SU-DHL-6 (cell line): ENCODE measurements at regions not wholly inside any gene's neighbourhood (a gene's known extent, or its start where the extent isn't known, plus 50 kb on each side); places are given as distances from the start of the nearest gene placed in this dataset.

Source experiments
- H2AFZ ChIP-seq: fragments of 200-600 bp; sonication (generic); 2 replicates; pipeline ENCODE4 v1.6.1; 2014; ENCODE audit warnings: low read depth, mild to moderate bottlenecking, moderate library complexity, mixed read lengths, antibody characterized with exemption, low read length; ENCODE audit not compliant: severe bottlenecking
- H3F3A ChIP-seq: fragments of 200-600 bp; shearing (Covaris generic); 2 replicates; pipeline ENCODE4 v1.6.0; 2016; ENCODE audit warnings: antibody characterized with exemption, mild to moderate bottlenecking; ENCODE audit not compliant: insufficient read depth
- H3K27ac ChIP-seq: fragments of 200-600 bp; sonication (generic); 2 replicates; pipeline ENCODE4 v1.5.1; 2016; ENCODE audit warnings: low read depth, mild to moderate bottlenecking, low read length, moderate library complexity, mixed read lengths
- H3K27me3 ChIP-seq: fragments of 200-600 bp; sonication (generic), shearing (Covaris generic); 2 replicates; pipeline ENCODE4 v1.6.0; 2014; ENCODE audit warnings: mild to moderate bottlenecking, low read length
- H3K36me3 ChIP-seq: fragments of 200-600 bp; sonication (generic); 2 replicates; pipeline ENCODE4 v1.6.1; 2014; ENCODE audit warnings: mild to moderate bottlenecking, low read length, mixed read lengths
- H3K4me2 ChIP-seq: fragments of 300-600, 200-600 bp; shearing (Covaris generic), sonication (generic); 2 replicates; pipeline ENCODE4 v1.6.0; 2014; ENCODE audit warnings: low read length, low read depth, mild to moderate bottlenecking; ENCODE audit not compliant: poor library complexity, severe bottlenecking
- H3K4me3 ChIP-seq: fragments of 200-600 bp; sonication (generic); 2 replicates; pipeline ENCODE4 v1.5.1; 2014; ENCODE audit warnings: antibody characterized with exemption, low read length, mild to moderate bottlenecking, mixed read lengths; ENCODE audit not compliant: insufficient read depth, poor library complexity, severe bottlenecking
- H3K79me2 ChIP-seq: fragments of 200-600 bp; sonication (generic); 2 replicates; pipeline ENCODE4 v1.6.1; 2014; ENCODE audit warnings: mild to moderate bottlenecking, low read length, moderate library complexity; ENCODE audit not compliant: insufficient read depth
- H3K9ac ChIP-seq: fragments of 200-600 bp; sonication (generic); 2 replicates; pipeline ENCODE4 v1.7.0; 2014; ENCODE audit warnings: mild to moderate bottlenecking, low read length
- H3K9me2 ChIP-seq: fragments of 200-600 bp; sonication (generic); replicated peaks from 2 replicates; pipeline ENCODE4 v1.6.1; 2014; ENCODE audit warnings: low read length; ENCODE audit not compliant: insufficient read depth
- H3K9me3 ChIP-seq: fragments of 200-600 bp; sonication (generic); 2 replicates; pipeline ENCODE4 v1.6.1; 2014; ENCODE audit warnings: low read length, mixed read lengths; ENCODE audit not compliant: insufficient read depth
- H4K20me1 ChIP-seq: fragments of 200-600 bp; sonication (generic); 2 replicates; pipeline ENCODE4 v1.6.1; 2014; ENCODE audit warnings: low read depth, mild to moderate bottlenecking, antibody characterized with exemption, low read length, moderate library complexity, mixed read lengths
- CTCF ChIP-seq: fragments of 200-600 bp; sonication (generic); IDR thresholded peaks from one replicate; pipeline ENCODE4 v1.5.1; 2017; ENCODE audit warnings: antibody characterized with exemption, mild to moderate bottlenecking, low read length, moderate library complexity; ENCODE audit not compliant: insufficient read depth, poor library complexity, severe bottlenecking
- EZH2phosphoT487 ChIP-seq: fragments of 200-600 bp; sonication (generic), shearing (Covaris generic); conservative IDR thresholded peaks from 2 replicates; pipeline ENCODE4 v1.6.1; 2018; ENCODE audit warnings: mild to moderate bottlenecking, antibody characterized with exemption, low read length, moderate library complexity, mixed read lengths

- Histone ChIP-seq H3K4me3 (no peak overlapping the region), H3F3A (no peaks in the 10 kb centered on the region), H3K27ac (no peak overlapping the region), H3K27me3 (no peaks in the 10 kb centered on the region), H3K9me3 (no peaks in the 10 kb centered on the region), H3K4me2 (no peak overlapping the region), H3K9me2 (no peaks in the 10 kb centered on the region), H3K36me3 (no peaks in the 10 kb centered on the region), H3K9ac (no peak overlapping the region), H3K79me2 (no peaks in the 10 kb centered on the region), H2AFZ (no peak overlapping the region), H4K20me1 (no peaks in the 10 kb centered on the region)
- no peak for TF ChIP-seq CTCF
- TF ChIP-seq EZH2phosphoT487, result no peak
Observed at GRCh38 chr9:87111010-87111409, 163.7 kb upstream of the GAS1 start.

GRCh38 chr9:87112656-87113055 lies 165.3 kb upstream of the GAS1 start:
- H4K20me1 ChIP-seq, result no peaks in the 10 kb centered on the region
- no peaks in the 10 kb centered on the region for H3K79me2 ChIP-seq
- H3K4me2 ChIP-seq, result no peak overlapping the region
- no peaks in the 10 kb centered on the region for H3K27me3 ChIP-seq
- H3K9me3 ChIP-seq, result no peaks in the 10 kb centered on the region
- no peak for TF ChIP-seq CTCF
- TF ChIP-seq EZH2phosphoT487, result no peak
- no peak overlapping the region for H3K27ac ChIP-seq
- no peaks in the 10 kb centered on the region for H3K36me3 ChIP-seq
- no peak overlapping the region for H3K9ac ChIP-seq
- H2AFZ ChIP-seq, result no peak overlapping the region
- no peak overlapping the region for H3K4me3 ChIP-seq
- H3F3A ChIP-seq, result no peaks in the 10 kb centered on the region
- no peaks in the 10 kb centered on the region for H3K9me2 ChIP-seq

- Histone ChIP-seq H3K79me2 (no peaks in the 10 kb centered on the region), H2AFZ (no peak overlapping the region), H3K9me3 (no peaks in the 10 kb centered on the region), H3K4me2 (no peak overlapping the region), H3K4me3 (no peak overlapping the region), H3F3A (no peaks in the 10 kb centered on the region), H3K27me3 (no peaks in the 10 kb centered on the region), H3K36me3 (no peaks in the 10 kb centered on the region), H3K9ac (no peak overlapping the region), H4K20me1 (no peaks in the 10 kb centered on the region), H3K27ac (no peak overlapping the region), H3K9me2 (no peaks in the 10 kb centered on the region)
- TF ChIP-seq EZH2phosphoT487, result no peak
- TF ChIP-seq CTCF, result no peak
Observed at GRCh38 chr9:87113874-87114273, 166.6 kb upstream of the GAS1 start.

- no peaks in the 10 kb centered on the region for H4K20me1 ChIP-seq
- H2AFZ ChIP-seq, result no peak overlapping the region
- H3F3A ChIP-seq, result no peaks in the 10 kb centered on the region
- H3K9me3 ChIP-seq, result no peaks in the 10 kb centered on the region
- H3K4me3 ChIP-seq, result no peak overlapping the region
- no peaks in the 10 kb centered on the region for H3K36me3 ChIP-seq
- no peaks in the 10 kb centered on the region for H3K9me2 ChIP-seq
- TF ChIP-seq CTCF (no peak), EZH2phosphoT487 (no peak)
- H3K27ac ChIP-seq, result no peak overlapping the region
- no peak overlapping the region for H3K9ac ChIP-seq
- H3K27me3 ChIP-seq, result no peaks in the 10 kb centered on the region
- H3K4me2 ChIP-seq, result no peak overlapping the region
- no peaks in the 10 kb centered on the region for H3K79me2 ChIP-seq
Observed at GRCh38 chr9:87115785-87116184, 168.5 kb upstream of the GAS1 start.
